H1 (cell line): ENCODE measurements at regions not wholly inside any gene's neighbourhood (a gene's known extent, or its start where the extent isn't known, plus 50 kb on each side); places are given as distances from the start of the nearest gene placed in this dataset.
"Not testable (repeated sequence)": the region's sequence is repeated elsewhere in the genome, so short reads cannot be mapped to it uniquely, and the experiment has no call there.

Experiments
- CTCF ChIA-PET: fragments of 300-600 bp; sonication (Branson Sonifier 250); formaldehyde crosslinking; loops from one replicate; lab custom pipeline; 2021; ENCODE audit not compliant: partially characterized antibody; lab: Charles Lee
- POLR2A ChIA-PET: fragments of 300-600 bp; sonication (Branson Sonifier 250); formaldehyde crosslinking; loops from one replicate; lab custom pipeline; 2021; ENCODE audit warnings: inconsistent platforms; ENCODE audit not compliant: partially characterized antibody; lab: Charles Lee
- DNase-seq, 2 experiments: peaks; one replicate each; pipeline versions ENCODE4 v3.0.0 to v3.0.0-alpha.2; 2010 to 2022; ENCODE audit warnings: low spot score in 2 of 2, low read depth in 1 of 2, mixed read lengths in 1 of 2
- FAIRE-seq: peaks from 2 replicates; lab custom pipeline; 2011; peaks lifted over from hg19 to GRCh38; lab: Jason Lieb, UNC
- H2AFZ ChIP-seq: 2 replicates; pipeline ENCODE4 v1.8.1; 2012; ENCODE audit warnings: low read length, inconsistent platforms
- H2AK5ac ChIP-seq: 2 replicates; pipeline ENCODE4 v1.6.1; 2013; ENCODE audit warnings: low read depth, low read length
- H2BK120ac ChIP-seq: replicated peaks from 2 replicates; pipeline ENCODE3; 2013; ENCODE audit warnings: low read depth, low read length, inconsistent platforms
- H2BK12ac ChIP-seq: 2 replicates; pipeline ENCODE4 v1.6.1; 2013; ENCODE audit warnings: low read depth, low read length
- H2BK15ac ChIP-seq: 2 replicates; pipeline ENCODE4 v1.6.1; 2013; ENCODE audit warnings: low read length
- H2BK20ac ChIP-seq: 2 replicates; pipeline ENCODE4 v1.6.1; 2013; ENCODE audit warnings: low read length
- H2BK5ac ChIP-seq: 2 replicates; pipeline ENCODE4 v1.6.1; 2013; ENCODE audit warnings: low read depth, low read length
- H3K14ac ChIP-seq: 2 replicates; pipeline ENCODE4 v1.6.1; 2013; ENCODE audit warnings: inconsistent platforms; ENCODE audit not compliant: insufficient read length
- H3K18ac ChIP-seq: 2 replicates; pipeline ENCODE4 v1.6.1; 2013; ENCODE audit warnings: low read length; ENCODE audit errors: extremely low read depth
- H3K23ac ChIP-seq: 2 replicates; pipeline ENCODE4 v1.6.1; 2013; ENCODE audit warnings: inconsistent platforms; ENCODE audit not compliant: insufficient read length
- H3K23me2 ChIP-seq: 2 replicates; pipeline ENCODE4 v1.6.1; 2013; ENCODE audit warnings: low read depth, low read length
- H3K27ac ChIP-seq: 2 replicates; pipeline ENCODE4 v1.6.1; 2011; ENCODE audit warnings: low read depth, low read length, inconsistent platforms
- H3K27me3 ChIP-seq, 4 experiments: replicated peaks in 1 of 4; 1 replicate in 1 of 4; 2 replicates in 3 of 4; pipeline versions ENCODE4 v1.6.1 to v1.8.1; 2011 to 2013; ENCODE audit warnings: low read length in 3 of 4, mild to moderate bottlenecking in 3 of 4, inconsistent platforms in 2 of 4, mixed read lengths in 2 of 4, moderate library complexity in 1 of 4; ENCODE audit not compliant: control insufficient read depth in 3 of 4, insufficient read depth in 3 of 4; ENCODE audit errors: extremely low read depth in 1 of 4
- H3K36me3 ChIP-seq, 4 experiments: 2 replicates each; pipeline versions ENCODE4 v1.6.1 to v1.8.1; 2011 to 2013; ENCODE audit warnings: mild to moderate bottlenecking in 4 of 4, low read length in 3 of 4, moderate library complexity in 2 of 4, control low read depth in 1 of 4, inconsistent platforms in 1 of 4; ENCODE audit not compliant: insufficient read depth in 4 of 4, control insufficient read depth in 2 of 4
- H3K4ac ChIP-seq: replicated peaks from 2 replicates; pipeline ENCODE3; 2013; ENCODE audit warnings: low read length, low read depth, mixed read lengths, inconsistent platforms; ENCODE audit not compliant: insufficient read length
- H3K4me1 ChIP-seq, 4 experiments: replicated peaks in 1 of 4; 1 replicate in 1 of 4; 2 replicates in 3 of 4; pipeline versions ENCODE4 v1.6.1 to v1.8.1; 2011 to 2013; ENCODE audit warnings: low read length in 3 of 4, inconsistent platforms in 2 of 4, mixed read lengths in 1 of 4; ENCODE audit not compliant: insufficient read depth in 4 of 4, control insufficient read depth in 3 of 4
- H3K4me2 ChIP-seq, 2 experiments: 2 replicates each; pipeline versions ENCODE4 v1.6.1 to v1.8.1; 2011 to 2013; ENCODE audit warnings: low read depth in 2 of 2, low read length in 2 of 2, control low read depth in 1 of 2, inconsistent platforms in 1 of 2, mild to moderate bottlenecking in 1 of 2; ENCODE audit not compliant: insufficient read depth in 1 of 2
- H3K4me3 ChIP-seq, 4 experiments: fragments of 200-600, 300-600 bp in 1 of 4; sonication (generic), shearing (Covaris generic), sonication (Bioruptor Twin) in 1 of 4; 2 replicates each; pipeline versions ENCODE4 v1.5.1 to v1.8.1; 2011 to 2016; ENCODE audit warnings: low read length in 4 of 4, low read depth in 3 of 4, control low read depth in 2 of 4, inconsistent platforms in 2 of 4, mild to moderate bottlenecking in 2 of 4, mixed read lengths in 1 of 4, moderate library complexity in 1 of 4; ENCODE audit not compliant: insufficient read depth in 2 of 4; ENCODE audit errors: extremely low read depth in 1 of 4
- H3K56ac ChIP-seq: replicated peaks from 2 replicates; pipeline ENCODE3; 2013; ENCODE audit warnings: low read depth, mild to moderate bottlenecking, mixed read lengths, low read length, inconsistent platforms; ENCODE audit not compliant: insufficient read length
- H3K79me1 ChIP-seq: 2 replicates; pipeline ENCODE4 v1.6.1; 2013; ENCODE audit warnings: low read depth, low read length, control low read depth
- H3K79me2 ChIP-seq, 2 experiments: 2 replicates each; pipeline versions ENCODE4 v1.6.1 to v1.8.1; 2012 to 2013; ENCODE audit warnings: low read length in 2 of 2, mild to moderate bottlenecking in 2 of 2, inconsistent platforms in 1 of 2; ENCODE audit not compliant: insufficient read depth in 2 of 2, control insufficient read depth in 1 of 2
- H3K9ac ChIP-seq, 4 experiments: replicated peaks in 1 of 4; 1 replicate in 1 of 4; 2 replicates in 3 of 4; pipeline versions ENCODE4 v1.6.1 to v1.8.1; 2011 to 2013; ENCODE audit warnings: low read depth in 3 of 4, low read length in 3 of 4, control low read depth in 2 of 4, mild to moderate bottlenecking in 2 of 4, moderate library complexity in 2 of 4, inconsistent platforms in 1 of 4; ENCODE audit errors: extremely low read depth in 1 of 4
- H3K9me3 ChIP-seq, 2 experiments: 2 replicates each; pipeline versions ENCODE4 v1.6.1 to v1.8.1; 2012 to 2013; ENCODE audit warnings: mild to moderate bottlenecking in 2 of 2, moderate library complexity in 2 of 2, control low read depth in 1 of 2, inconsistent platforms in 1 of 2, low read depth in 1 of 2, low read length in 1 of 2, mixed read lengths in 1 of 2; ENCODE audit not compliant: insufficient read depth in 2 of 2
- H4K20me1 ChIP-seq, 2 experiments: replicated peaks in 1 of 2; 2 replicates each; pipeline versions ENCODE3 to v1.8.1; 2011 to 2013; ENCODE audit warnings: inconsistent platforms in 2 of 2, low read length in 2 of 2, mild to moderate bottlenecking in 1 of 2; ENCODE audit not compliant: insufficient read depth in 2 of 2, control insufficient read depth in 1 of 2
- H4K5ac ChIP-seq: 2 replicates; pipeline ENCODE4 v1.6.1; 2013; ENCODE audit warnings: low read length, low read depth, mixed read lengths, inconsistent platforms; ENCODE audit not compliant: insufficient read length
- H4K8ac ChIP-seq: 2 replicates; pipeline ENCODE4 v1.8.0; 2013; ENCODE audit warnings: mild to moderate bottlenecking, moderate library complexity, low read length, inconsistent platforms; ENCODE audit not compliant: insufficient read depth; ENCODE audit errors: extremely low read depth
- H4K91ac ChIP-seq: replicated peaks from 2 replicates; pipeline ENCODE3; 2013; ENCODE audit warnings: low read length, mixed read lengths, inconsistent platforms; ENCODE audit not compliant: insufficient read length
- KDM5A ChIP-seq: fragments of 200-600 bp; IDR thresholded peaks from 2 replicates; pipeline ENCODE4 v1.7.1; 2012; ENCODE audit warnings: mild to moderate bottlenecking, low read length, inconsistent platforms, mixed read lengths
- WGBS, 2 experiments: shearing (Covaris generic) in 1 of 2; methylation state at CpG; one replicate each; pipeline versions ENCODE4 v1.1.6 to v1.1.7; 2013 to 2015; ENCODE audit warnings: low lambda C conversion rate in 2 of 2, mixed read lengths in 2 of 2, inconsistent platforms in 1 of 2, low coverage in 1 of 2, missing lambda C conversion rate in 1 of 2; ENCODE audit not compliant: insufficient replicate concordance in 2 of 2, insufficient coverage in 1 of 2, insufficient read length in 1 of 2; ENCODE audit errors: extremely low coverage in 1 of 2, missing lambda C conversion rate in 1 of 2; 5-methylcytosine and 5-hydroxymethylcytosine counted together

DNA sequence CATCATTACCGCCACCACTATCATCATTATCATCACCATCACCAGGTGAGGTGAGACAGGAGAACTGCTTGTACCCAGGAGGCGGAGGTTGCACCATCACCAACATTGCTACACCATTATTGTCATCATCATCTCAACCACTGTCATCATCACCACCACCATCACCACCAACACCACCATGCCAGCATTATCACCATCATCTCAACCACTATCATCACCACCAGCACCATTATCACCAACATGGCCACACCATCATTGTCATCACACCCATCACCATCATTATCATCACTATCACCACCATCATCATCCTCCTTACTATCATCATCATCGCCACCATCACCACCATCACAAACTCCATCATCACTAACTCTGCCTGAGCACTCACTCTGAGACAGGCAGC is 661.8 kb upstream of the DEFB115 start:
- H4K8ac ChIP-seq, result no peak overlapping the region
- peaks cover 4% of the 10 kb centered on the region; the same call in 1 of the 2 replicates for H3K23me2 ChIP-seq
- H3K27me3 ChIP-seq, result no peaks in the 10 kb centered on the region
- H2BK120ac ChIP-seq, result no peak overlapping the region
- DNase-seq (no peak), FAIRE-seq (no peak)
- POLR2A ChIA-PET, result no interaction called here
- no peak overlapping the region for H2BK12ac ChIP-seq
- H3K79me1 ChIP-seq, result no peaks in the 10 kb centered on the region
- no peak overlapping the region for H2BK5ac ChIP-seq
- peak overlapping the region; percentile 77 for H3K56ac ChIP-seq
- no peak overlapping the region for H2BK15ac ChIP-seq
- H3K14ac ChIP-seq, result peak overlapping the region; percentile 61
- WGBS, 2 experiments, result 78% methylated on average over 3 of the region's 3 CpGs; no CpG with 5 or more reads in 1 of the 2 experiments
- no peak overlapping the region for H3K9ac ChIP-seq
- no peak overlapping the region for H4K5ac ChIP-seq
- H4K20me1 ChIP-seq, result no peaks in the 10 kb centered on the region
- CTCF ChIA-PET, result no interaction called here
- no peaks in the 10 kb centered on the region for H3K79me2 ChIP-seq
- H3K4me2 ChIP-seq, result no peak overlapping the region
- H3K18ac ChIP-seq, result no peak overlapping the region
- no peak for TF ChIP-seq KDM5A
- no peaks in the 10 kb centered on the region for H3K36me3 ChIP-seq
- no peak overlapping the region for H2AFZ ChIP-seq
- H2AK5ac ChIP-seq, result no peak overlapping the region
- H3K9me3 ChIP-seq, result peaks cover 49 to 68% of the 10 kb centered on the region in 2 experiments
- no peak overlapping the region for H3K4me3 ChIP-seq
- H2BK20ac ChIP-seq, result no peak overlapping the region
- no peak overlapping the region for H3K23ac ChIP-seq
- H3K4me1 ChIP-seq, result no peaks in the 10 kb centered on the region
- H4K91ac ChIP-seq, result no peak overlapping the region
- H3K4ac ChIP-seq, result no peak overlapping the region
- no peak overlapping the region for H3K27ac ChIP-seq

DNA sequence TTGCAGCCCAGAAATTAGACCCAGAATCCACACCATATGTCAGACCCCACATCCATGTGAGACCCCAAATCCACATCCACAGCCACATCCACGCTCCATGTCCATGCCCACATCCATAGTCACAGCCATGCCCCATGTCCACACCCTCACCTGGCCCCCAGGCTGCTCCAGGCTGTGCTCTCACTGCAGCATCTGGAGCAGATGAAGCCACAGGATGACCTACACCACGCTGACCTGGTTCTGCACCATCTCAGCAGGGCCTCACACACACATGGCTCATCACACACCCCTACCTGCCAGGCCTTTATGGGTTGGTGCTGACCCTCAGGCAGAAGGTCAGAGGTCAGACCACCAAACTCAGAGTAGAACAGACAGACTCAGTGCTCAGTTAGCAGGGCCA is 660.0 kb upstream of the DEFB115 start:
- H3K23me2 ChIP-seq, H2AFZ ChIP-seq, H4K20me1 ChIP-seq, H3K4me1 ChIP-seq, H3K56ac ChIP-seq, H3K4me2 ChIP-seq, H3K4me3 ChIP-seq, H4K5ac ChIP-seq, H2BK20ac ChIP-seq, DNase-seq, H3K79me1 ChIP-seq, H2AK5ac ChIP-seq, H2BK5ac ChIP-seq, H3K4ac ChIP-seq, H3K27me3 ChIP-seq, H2BK15ac ChIP-seq, H2BK120ac ChIP-seq, H3K36me3 ChIP-seq, H3K27ac ChIP-seq, H3K79me2 ChIP-seq, POLR2A ChIA-PET, H3K14ac ChIP-seq, FAIRE-seq, H3K9ac ChIP-seq, H4K91ac ChIP-seq, H3K18ac ChIP-seq, H4K8ac ChIP-seq, H2BK12ac ChIP-seq, CTCF ChIA-PET, H3K23ac ChIP-seq: not testable (repeated sequence)
- peaks cover 60 to 84% of the 10 kb centered on the region in 2 experiments for H3K9me3 ChIP-seq
- 42% methylated on average over 2 of the region's 2 CpGs; no CpG with 5 or more reads in 1 of the 2 experiments for WGBS, 2 experiments
